Left ventricle myocardium inferior (tissue), 1 donor: ENCODE measurements at regions not wholly inside any gene's neighbourhood (a gene's known extent, or its start where the extent isn't known, plus 50 kb on each side); places are given as distances from the start of the nearest gene placed in this dataset.

Experiments used
- DNase-seq: peaks from one replicate; pipeline ENCODE4 v3.0.0-alpha.2; 2020
- H3K27ac ChIP-seq: fragments of 200-600 bp; replicated peaks from 2 replicates; pipeline ENCODE4 v1.8.0; 2021
- H3K27me3 ChIP-seq: fragments of 200-600 bp; 2 replicates; pipeline ENCODE4 v1.8.0; 2021; ENCODE audit warnings: low read depth
- H3K36me3 ChIP-seq: fragments of 200-600 bp; 2 replicates; pipeline ENCODE4 v1.8.0; 2021
- H3K4me1 ChIP-seq: fragments of 200-600 bp; 2 replicates; pipeline ENCODE4 v1.8.0; 2021
- H3K4me3 ChIP-seq: fragments of 200-600 bp; 2 replicates; pipeline ENCODE4 v1.8.0; 2021; ENCODE audit warnings: mild to moderate bottlenecking, moderate library complexity
- H3K9me3 ChIP-seq: fragments of 200-600 bp; replicated peaks from 2 replicates; pipeline ENCODE4 v1.8.0; 2021
- intact Hi-C: fragments of 100-400 bp; cut with micrococcal nuclease; formaldehyde crosslinking; loops from one replicate; pipeline ENCODE4 v1.11.0; 2022
- TF ChIP-seq, protein P1 (sequence below): fragments of 200-600 bp; IDR thresholded peaks from 2 replicates; pipeline ENCODE4 v1.8.0; 2021; ENCODE audit warnings: antibody characterized with exemption, mild to moderate bottlenecking, borderline replicate concordance
- donor health status: DM: no; HTN: yes; CAD: no; lungs with severe emphysema.

- Histone ChIP-seq H3K9me3 (no peaks in the 10 kb centered on the region), H3K36me3 (no peaks in the 10 kb centered on the region), H3K27me3 (no peaks in the 10 kb centered on the region), H3K4me3 (no peak overlapping the region), H3K27ac (peak overlapping the region; percentile 64), H3K4me1 (peaks cover 36% of the 10 kb centered on the region)
- TF ChIP-seq, protein P1, sequence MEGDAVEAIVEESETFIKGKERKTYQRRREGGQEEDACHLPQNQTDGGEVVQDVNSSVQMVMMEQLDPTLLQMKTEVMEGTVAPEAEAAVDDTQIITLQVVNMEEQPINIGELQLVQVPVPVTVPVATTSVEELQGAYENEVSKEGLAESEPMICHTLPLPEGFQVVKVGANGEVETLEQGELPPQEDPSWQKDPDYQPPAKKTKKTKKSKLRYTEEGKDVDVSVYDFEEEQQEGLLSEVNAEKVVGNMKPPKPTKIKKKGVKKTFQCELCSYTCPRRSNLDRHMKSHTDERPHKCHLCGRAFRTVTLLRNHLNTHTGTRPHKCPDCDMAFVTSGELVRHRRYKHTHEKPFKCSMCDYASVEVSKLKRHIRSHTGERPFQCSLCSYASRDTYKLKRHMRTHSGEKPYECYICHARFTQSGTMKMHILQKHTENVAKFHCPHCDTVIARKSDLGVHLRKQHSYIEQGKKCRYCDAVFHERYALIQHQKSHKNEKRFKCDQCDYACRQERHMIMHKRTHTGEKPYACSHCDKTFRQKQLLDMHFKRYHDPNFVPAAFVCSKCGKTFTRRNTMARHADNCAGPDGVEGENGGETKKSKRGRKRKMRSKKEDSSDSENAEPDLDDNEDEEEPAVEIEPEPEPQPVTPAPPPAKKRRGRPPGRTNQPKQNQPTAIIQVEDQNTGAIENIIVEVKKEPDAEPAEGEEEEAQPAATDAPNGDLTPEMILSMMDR = no peak
- DNase-seq = no peak
- intact Hi-C loops = no loop called here
Measured at GRCh38 chr3:72776-73175, 123.8 kb upstream of the CHL1 start.

DNA sequence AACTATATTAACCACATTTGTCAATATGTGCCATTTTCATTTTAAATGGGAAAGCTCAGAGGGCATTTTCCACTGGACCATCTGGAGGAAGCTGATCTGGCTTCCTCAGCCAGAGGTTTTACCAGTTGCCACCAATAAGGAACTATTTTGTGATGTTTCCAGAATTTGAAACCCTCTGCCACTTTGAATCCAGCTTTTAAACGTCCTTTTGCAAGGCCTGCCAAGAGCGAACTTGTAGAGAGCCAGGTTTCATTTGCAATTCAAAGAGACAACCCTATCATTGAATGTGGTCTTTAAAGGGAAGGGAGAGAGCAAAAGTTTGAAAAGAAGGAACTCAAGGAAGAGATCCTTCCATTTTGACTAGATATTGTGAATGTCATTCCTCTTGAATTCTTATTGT is 123.3 kb upstream of the CHL1 start:
- peaks cover 36% of the 10 kb centered on the region for H3K4me1 ChIP-seq

GRCh38 chr3:74676-75243 is 121.8 kb upstream of the CHL1 start:
- H3K36me3 ChIP-seq = no peaks in the 10 kb centered on the region
- peak overlapping the region; percentile 64 for H3K27ac ChIP-seq
- TF ChIP-seq, protein P1 = no peak
- no peaks in the 10 kb centered on the region for H3K9me3 ChIP-seq
- H3K4me3 ChIP-seq = no peak overlapping the region
- DNase-seq = no peak
- H3K4me1 ChIP-seq = peaks cover 36% of the 10 kb centered on the region
- intact Hi-C loops = no loop called here
- H3K27me3 ChIP-seq = no peaks in the 10 kb centered on the region

More for the DNA sequence above, 123.3 kb upstream of the CHL1 start:
- no peak for DNase-seq
- H3K9me3 ChIP-seq = no peaks in the 10 kb centered on the region
- intact Hi-C loops = no loop called here
- H3K4me3 ChIP-seq = no peak overlapping the region
- H3K27me3 ChIP-seq = no peaks in the 10 kb centered on the region
- H3K27ac ChIP-seq = peak overlapping the region; percentile 64
- TF ChIP-seq, protein P1 = no peak
- H3K36me3 ChIP-seq = no peaks in the 10 kb centered on the region

DNA sequence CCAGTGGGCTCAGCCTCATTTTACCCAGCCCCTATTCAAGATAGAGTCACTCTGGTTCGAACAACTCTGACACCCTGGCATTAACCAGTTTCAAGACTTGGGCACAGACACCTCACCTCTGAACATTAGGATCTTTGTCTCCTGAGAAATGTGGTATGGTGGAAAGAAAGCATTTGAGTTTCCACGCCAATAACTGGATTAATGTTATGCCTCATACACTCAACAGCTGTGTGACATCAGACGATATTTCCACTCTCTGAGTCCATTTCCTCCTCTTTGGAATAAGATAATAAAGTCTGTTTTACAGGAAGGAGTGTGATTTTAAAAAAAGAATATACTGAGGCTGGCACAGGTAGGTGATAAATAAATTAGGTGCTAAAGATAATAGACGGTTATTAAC is 121.3 kb upstream of the CHL1 start:
- no peak for DNase-seq
- Histone ChIP-seq H3K4me3 (no peak overlapping the region), H3K36me3 (no peaks in the 10 kb centered on the region), H3K4me1 (peaks cover 36% of the 10 kb centered on the region), H3K27me3 (no peaks in the 10 kb centered on the region), H3K27ac (peak overlapping the region; percentile 64), H3K9me3 (no peaks in the 10 kb centered on the region)
- TF ChIP-seq, protein P1 = no peak
- intact Hi-C loops = no loop called here

DNA sequence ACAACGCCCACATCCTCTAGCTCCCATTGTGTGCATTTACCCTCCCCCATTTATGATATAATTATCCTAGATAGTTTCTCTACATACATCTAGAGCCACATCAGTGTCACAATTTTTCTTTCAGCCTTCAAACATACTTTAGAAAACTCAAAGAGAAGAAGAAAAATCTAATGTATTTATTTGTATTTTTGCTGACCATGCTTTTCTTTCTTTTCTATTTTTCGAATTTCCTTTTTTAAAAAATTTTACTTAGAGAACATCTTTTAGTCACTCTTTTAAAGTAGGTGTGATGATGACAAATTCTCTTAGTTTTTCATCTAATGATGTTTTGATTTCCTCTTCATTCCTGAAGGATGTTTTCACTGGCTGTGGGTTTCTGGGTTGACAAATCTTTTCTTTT is 117.0 kb upstream of the CHL1 start:
- TF ChIP-seq, protein P1 = no peak
- H3K36me3 ChIP-seq = no peaks in the 10 kb centered on the region
- H3K4me3 ChIP-seq = no peak overlapping the region
- intact Hi-C loops = no loop called here
- no peaks in the 10 kb centered on the region for H3K27me3 ChIP-seq
- H3K27ac ChIP-seq = no peak overlapping the region
- H3K9me3 ChIP-seq = no peaks in the 10 kb centered on the region
- no peak for DNase-seq
- H3K4me1 ChIP-seq = peaks cover 8% of the 10 kb centered on the region
